MCF 10A (cell line): ENCODE measurements at regions not wholly inside any gene's neighbourhood (a gene's known extent, or its start where the extent isn't known, plus 50 kb on each side); places are given as distances from the start of the nearest gene placed in this dataset.
"Not testable (repeated sequence)": the region's sequence is repeated elsewhere in the genome, so short reads cannot be mapped to it uniquely, and the experiment has no call there.

ENCODE experiments used
- BruUV-seq: library from RNA; stranded (reverse); fragments of 400-500 nt; replicated peaks from 2 replicates; lab custom pipeline; 2021; lab: Mats Ljungman, UMichigan
- CTCF ChIA-PET: fragments of 300-600 bp; sonication (Branson Sonifier 250); formaldehyde crosslinking; extraction: SDS; loops from one replicate; lab custom pipeline; 2021; ENCODE audit warnings: antibody characterized with exemption, inconsistent platforms; lab: Yijun Ruan, JAX
- POLR2A ChIA-PET: fragments of 300-600, 350-650 bp; sonication (Branson Sonifier 250); formaldehyde crosslinking; extraction: SDS; loops from one replicate; lab custom pipeline; 2020; ENCODE audit warnings: antibody characterized with exemption, inconsistent platforms; lab: Yijun Ruan, JAX
- DNase-seq: peaks from one replicate; pipeline ENCODE4 v3.0.0-alpha.2; 2018; ENCODE audit not compliant: unreplicated experiment
- H3K27ac Mint-ChIP-seq: one replicate; pipeline ENCODE4 v1.8.0; 2022; ENCODE audit warnings: mild to moderate bottlenecking, low read depth, mixed read lengths; ENCODE audit not compliant: unreplicated experiment
- H3K27me3 Mint-ChIP-seq: one replicate; pipeline ENCODE4 v1.8.0; 2022; ENCODE audit warnings: mixed read lengths; ENCODE audit not compliant: insufficient read depth, unreplicated experiment
- H3K36me3 Mint-ChIP-seq: one replicate; pipeline ENCODE4 v1.8.0; 2022; ENCODE audit warnings: mild to moderate bottlenecking, moderate library complexity, mixed read lengths; ENCODE audit not compliant: insufficient read depth, unreplicated experiment
- H3K4me1 Mint-ChIP-seq: one replicate; pipeline ENCODE4 v1.8.0; 2022; ENCODE audit warnings: mixed read lengths; ENCODE audit not compliant: insufficient read depth, unreplicated experiment
- H3K4me3 Mint-ChIP-seq: one replicate; pipeline ENCODE4 v1.8.0; 2022; ENCODE audit warnings: mild to moderate bottlenecking, moderate library complexity, mixed read lengths; ENCODE audit not compliant: unreplicated experiment
- H3K9me3 Mint-ChIP-seq: one replicate; pipeline ENCODE4 v1.8.0; 2022; ENCODE audit warnings: mixed read lengths; ENCODE audit not compliant: unreplicated experiment
- CTCF ChIP-seq: fragments of 200-600 bp; IDR thresholded peaks from one replicate; pipeline ENCODE4 v1.8.0; 2022; ENCODE audit warnings: antibody characterized with exemption, mild to moderate bottlenecking; ENCODE audit not compliant: unreplicated experiment
- intact Hi-C: fragments of 100-400 bp; cut with micrococcal nuclease; formaldehyde crosslinking; loops from 2 replicates; pipeline ENCODE4 v1.14.1; 2022

- Mint-ChIP-seq H3K27ac (no peak overlapping the region), H3K4me1 (peaks cover 4% of the 10 kb centered on the region), H3K9me3 (no peaks in the 10 kb centered on the region), H3K36me3 (no peaks in the 10 kb centered on the region), H3K4me3 (no peak overlapping the region), H3K27me3 (peaks cover 100% of the 10 kb centered on the region)
- DNase-seq, result no peak
- POLR2A ChIA-PET, result no interaction called here
- CTCF ChIA-PET, result interaction anchor here (0.7 to 1.2 kb wide), 2 partner anchors 38 to 932 kb away, joined by 3 to 4 read pairs; no protein-coding TSS in a partner anchor
- BruUV-seq, result no TSS peak
- intact Hi-C loops, result no loop called here
- TF ChIP-seq CTCF, result no peak
Observed at GRCh38 chr1:22210176-22210575, 67.3 kb upstream of the WNT4 start.

- Mint-ChIP-seq H3K36me3 (no peaks in the 10 kb centered on the region), H3K27me3 (peaks cover 100% of the 10 kb centered on the region), H3K4me3 (no peak overlapping the region), H3K27ac (no peak overlapping the region), H3K4me1 (peaks cover under 1% of the 10 kb centered on the region), H3K9me3 (no peaks in the 10 kb centered on the region)
- no TSS peak for BruUV-seq
- intact Hi-C loops, result no loop called here
- no peak for TF ChIP-seq CTCF
- DNase-seq, result no peak
- ChIA-PET CTCF (interaction anchor here (0.5 to 0.7 kb wide), 2 partner anchors 212 to 932 kb away, joined by 3 read pairs; no protein-coding TSS in a partner anchor), POLR2A (no interaction called here)
Observed at GRCh38 chr1:22210636-22211035, 67.7 kb upstream of the WNT4 start.

- H3K4me1 Mint-ChIP-seq, POLR2A ChIA-PET, DNase-seq, intact Hi-C loops, H3K36me3 Mint-ChIP-seq, BruUV-seq, CTCF ChIA-PET, H3K4me3 Mint-ChIP-seq, H3K27ac Mint-ChIP-seq, H3K9me3 Mint-ChIP-seq: not testable (repeated sequence)
- peaks cover 100% of the 10 kb centered on the region for H3K27me3 Mint-ChIP-seq
Observed at GRCh38 chr1:22211459-22211858, 68.6 kb upstream of the WNT4 start.

GRCh38 chr1:22212400-22213233, 69.7 kb upstream of the WNT4 start:
- Mint-ChIP-seq H3K4me3 (no peak overlapping the region), H3K9me3 (no peaks in the 10 kb centered on the region), H3K27me3 (peaks cover 92% of the 10 kb centered on the region), H3K27ac (no peak overlapping the region), H3K36me3 (no peaks in the 10 kb centered on the region), H3K4me1 (peaks cover 6% of the 10 kb centered on the region)
- TF ChIP-seq CTCF, result no peak
- BruUV-seq, result no TSS peak
- CTCF ChIA-PET, result no interaction called here
- POLR2A ChIA-PET, result interaction anchor here (0.6 kb wide), 1 partner anchor 362 kb away, joined by 4 read pairs; no protein-coding TSS in a partner anchor
- no peak for DNase-seq
- intact Hi-C loops, result no loop called here
